HepG2 (cell line): ENCODE measurements at regions not wholly inside any gene's neighbourhood (a gene's known extent, or its start where the extent isn't known, plus 50 kb on each side); places are given as distances from the start of the nearest gene placed in this dataset.

Experiments
- ATAC-seq: fragments of 200-7000 bp; cut with Tn5 transposase; 3 replicates; pipeline ENCODE4 v1.9.1; 2020; ENCODE audit warnings: mild to moderate bottlenecking, moderate library complexity
- BruUV-seq: library from RNA; stranded (reverse); fragments of 400-500 nt; replicated peaks from 2 replicates; lab custom pipeline; 2021; lab: Mats Ljungman, UMichigan
- CTCF ChIA-PET: fragments of 300-600 bp; formaldehyde crosslinking; extraction: SDS; loops from one replicate; lab custom pipeline; 2021; ENCODE audit warnings: low total read pairs, inconsistent platforms, low intra/inter-chr PET ratio; lab: Yijun Ruan, JAX
- POLR2A ChIA-PET: fragments of 350-600 bp; sonication (Branson Sonifier 250); formaldehyde crosslinking; loops from one replicate; lab custom pipeline; 2020; ENCODE audit warnings: antibody characterized with exemption, inconsistent platforms; lab: Yijun Ruan, JAX
- DNase-seq: peaks from one replicate; pipeline ENCODE4 v3.0.0-alpha.2; 2015; ENCODE audit warnings: low spot score
- FAIRE-seq: peaks from 3 replicates; lab custom pipeline; 2011; peaks lifted over from hg19 to GRCh38; lab: Jason Lieb, UNC
- H2AFZ ChIP-seq: one replicate; pipeline ENCODE4 v1.6.1; 2011; ENCODE audit warnings: low read length, inconsistent platforms
- H3K27ac ChIP-seq: fragments of 300-600 bp; 3 replicates; pipeline ENCODE4 v1.8.0; 2011; ENCODE audit warnings: mixed run types, mild to moderate bottlenecking, mixed read lengths, low read length, inconsistent platforms; ENCODE audit not compliant: insufficient read depth; ENCODE audit errors: extremely low read length
- H3K27me3 ChIP-seq, 2 experiments: fragments of 200-600 bp in 1 of 2; 2 replicates in 1 of 2; 3 replicates in 1 of 2; pipeline versions ENCODE4 v1.6.0 to v1.8.0; 2011; ENCODE audit warnings: low read length in 2 of 2, mild to moderate bottlenecking in 2 of 2, moderate library complexity in 2 of 2, inconsistent platforms in 1 of 2; ENCODE audit not compliant: insufficient read depth in 2 of 2, control insufficient read depth in 1 of 2
- H3K36me3 ChIP-seq, 2 experiments: fragments of 200-600 bp in 1 of 2; replicated peaks in 1 of 2; 2 replicates in 1 of 2; 3 replicates in 1 of 2; pipeline versions ENCODE4 v1.5.1 to v1.8.0; 2011; ENCODE audit warnings: low read length in 2 of 2, inconsistent platforms in 1 of 2; ENCODE audit not compliant: insufficient read depth in 2 of 2, control insufficient read depth in 1 of 2
- H3K4me1 ChIP-seq: 2 replicates; pipeline ENCODE4 v1.5.1; 2012; ENCODE audit warnings: low read length, inconsistent platforms; ENCODE audit not compliant: insufficient read depth
- H3K4me2 ChIP-seq: 2 replicates; pipeline ENCODE4 v1.6.0; 2011; ENCODE audit warnings: low read depth, low read length, inconsistent platforms
- H3K4me3 ChIP-seq, 3 experiments: fragments of 200-600 bp in 1 of 3; sonication (generic), shearing (Covaris generic) in 1 of 3; replicated peaks in 1 of 3; 2 replicates each; pipeline ENCODE4 v1.5.1; 2011 to 2016; ENCODE audit warnings: low read length in 3 of 3, inconsistent platforms in 2 of 3, low read depth in 2 of 3, mild to moderate bottlenecking in 2 of 3, control low read depth in 1 of 3, mixed read lengths in 1 of 3; ENCODE audit not compliant: insufficient read depth in 1 of 3
- H3K79me2 ChIP-seq: one replicate; pipeline ENCODE4 v1.6.1; 2011; ENCODE audit warnings: low read length, inconsistent platforms; ENCODE audit not compliant: insufficient read depth
- H3K9ac ChIP-seq: 2 replicates; pipeline ENCODE4 v1.6.0; 2011; ENCODE audit warnings: mild to moderate bottlenecking, low read depth, low read length, inconsistent platforms; ENCODE audit not compliant: insufficient read depth
- H3K9me3 ChIP-seq: 2 replicates; pipeline ENCODE4 v1.5.1; 2012; ENCODE audit warnings: mild to moderate bottlenecking, low read length
- H4K20me1 ChIP-seq: 2 replicates; pipeline ENCODE4 v1.6.0; 2011; ENCODE audit warnings: inconsistent platforms, mild to moderate bottlenecking, low read length, moderate library complexity; ENCODE audit not compliant: insufficient read depth
- AGO2 ChIP-seq: fragments of 200-400 bp; formaldehyde crosslinking; optimal IDR thresholded peaks from 2 replicates; pipeline ENCODE3; 2017; ENCODE audit warnings: mild to moderate bottlenecking, low read depth, low read length, moderate library complexity
- FIP1L1 ChIP-seq: fragments of 200-400 bp; formaldehyde crosslinking; IDR thresholded peaks from 2 replicates; pipeline ENCODE4 v1.6.1; 2018; ENCODE audit warnings: low read depth, mild to moderate bottlenecking, low read length, moderate library complexity, borderline replicate concordance; ENCODE audit not compliant: insufficient read depth
- IRX3 ChIP-seq: sonication (generic); formaldehyde crosslinking; IDR thresholded peaks from 2 replicates; pipeline ENCODE4 v1.8.1; 2023; ENCODE audit warnings: mild to moderate bottlenecking, low read depth, missing genetic modification reagents, borderline replicate concordance
- MED13 ChIP-seq: sonication (generic); formaldehyde crosslinking; IDR thresholded peaks from 2 replicates; pipeline ENCODE4 v1.5.0; 2020; ENCODE audit warnings: missing genetic modification reagents
- MTERF4 ChIP-seq: sonication (generic); formaldehyde crosslinking; IDR thresholded peaks from 2 replicates; pipeline ENCODE4 v1.8.0; 2023; ENCODE audit warnings: mild to moderate bottlenecking, missing genetic modification reagents
- NCOA2 ChIP-seq: sonication (generic); formaldehyde crosslinking; IDR thresholded peaks from 2 replicates; pipeline ENCODE4 v1.8.0; 2022; ENCODE audit warnings: inconsistent platforms
- NFE2 ChIP-seq: sonication (generic); formaldehyde crosslinking; IDR thresholded peaks from 2 replicates; pipeline ENCODE4 v1.4.0; 2020; ENCODE audit warnings: missing genetic modification reagents
- POGK ChIP-seq: sonication (generic); formaldehyde crosslinking; conservative IDR thresholded peaks from 2 replicates; pipeline ENCODE4 v1.8.0; 2022; ENCODE audit warnings: mild to moderate bottlenecking, moderate library complexity, missing genetic modification reagents
- RAD21 ChIP-seq: fragments of 450-650 bp; formaldehyde crosslinking; IDR thresholded peaks from 2 replicates; pipeline ENCODE4 v1.5.0; 2020; ENCODE audit warnings: mild to moderate bottlenecking
- SMARCE1 ChIP-seq: fragments of 450-650 bp; IDR thresholded peaks from 2 replicates; pipeline ENCODE4 v1.6.1; 2017; ENCODE audit warnings: borderline replicate concordance
- SP140L ChIP-seq: sonication (generic); formaldehyde crosslinking; IDR thresholded peaks from 2 replicates; pipeline ENCODE4 v1.4.0; 2020; ENCODE audit warnings: missing genetic modification reagents, borderline replicate concordance
- TFAP4 ChIP-seq: sonication (generic); IDR thresholded peaks from 2 replicates; pipeline ENCODE4 v1.6.1; 2016; ENCODE audit warnings: low read depth, borderline replicate concordance
- ZNF343 ChIP-seq: sonication (generic); formaldehyde crosslinking; IDR thresholded peaks from 2 replicates; pipeline ENCODE4 v1.4.0; 2020; ENCODE audit warnings: mild to moderate bottlenecking, missing genetic modification reagents
- ZNF557 ChIP-seq: sonication (generic); formaldehyde crosslinking; IDR thresholded peaks from 2 replicates; pipeline ENCODE4 v1.4.0; 2020; ENCODE audit warnings: missing genetic modification reagents
- ZNF713 ChIP-seq: sonication (generic); formaldehyde crosslinking; IDR thresholded peaks from 2 replicates; pipeline ENCODE4 v1.4.0; 2020; ENCODE audit warnings: mild to moderate bottlenecking, missing genetic modification reagents
- in situ Hi-C: cut with HindIII; loops from 2 replicates; pipeline ENCODE4 v1.10.0; 2017; ENCODE audit warnings: low pct_unique_long_range_greater_than_20kb; ENCODE audit not compliant: extremely low pct_ligation_motif_present
- intact Hi-C: fragments of 100-400 bp; cut with micrococcal nuclease; formaldehyde crosslinking; loops from one replicate; pipeline ENCODE4 v1.10.0; 2022; ENCODE audit not compliant: unreplicated experiment

GRCh38 chr3:83320726-83321125 is 1559.3 kb upstream of the GBE1 start:
- no peaks in the 10 kb centered on the region for H3K79me2 ChIP-seq
- TF ChIP-seq TFAP4 (no peak), RAD21 (CRISPR knock-in tag) (no peak), IRX3 (CRISPR knock-in tag) (no peak), MTERF4 (CRISPR knock-in tag) (no peak), FIP1L1 (no peak), ZNF557 (CRISPR knock-in tag) (no peak), POGK (CRISPR knock-in tag) (no peak), SMARCE1 (no peak), MED13 (CRISPR knock-in tag) (no peak), ZNF713 (CRISPR knock-in tag) (no peak), AGO2 (no peak), ZNF343 (CRISPR knock-in tag) (no peak), NCOA2 (no peak), NFE2 (CRISPR knock-in tag) (no peak), SP140L (CRISPR knock-in tag) (no peak)
- TF ChIP-seq, all 625 proteins: peak for 0
- no peaks in the 10 kb centered on the region for H3K9me3 ChIP-seq
- ChIA-PET POLR2A (no interaction called here), CTCF (no interaction called here)
- H3K27me3 ChIP-seq, result no peaks in the 10 kb centered on the region
- no peak overlapping the region for H3K27ac ChIP-seq
- no peak overlapping the region for H2AFZ ChIP-seq
- DNase-seq, result no peak
- FAIRE-seq, result no peak
- no peak overlapping the region for H3K4me2 ChIP-seq
- no peaks in the 10 kb centered on the region for H3K4me1 ChIP-seq
- H4K20me1 ChIP-seq, result no peaks in the 10 kb centered on the region
- no peak for ATAC-seq
- intact Hi-C loops (loop anchor here (10.0 kb wide), 1 partner anchor 1404 kb away; no protein-coding TSS in a partner anchor), in situ Hi-C loops (no loop called here)
- no peak overlapping the region for H3K9ac ChIP-seq
- no peaks in the 10 kb centered on the region for H3K36me3 ChIP-seq
- no TSS peak for BruUV-seq
- no peak overlapping the region for H3K4me3 ChIP-seq
